ENCODE measurements at regions not wholly inside any gene's neighbourhood (a gene's known extent, or its start where the extent isn't known, plus 50 kb on each side); places are given as distances from the start of the nearest gene placed in this dataset.

GRCh38 chr7:52317921-52318320 lies 717.5 kb upstream of the POM121L12 start:
- no peak for TF ChIP-seq EZH2 (IDR thresholded peaks at IDR 0.05)
- TF ChIP-seq CTCF (IDR thresholded peaks at IDR 0.05) = no peak
- TF ChIP-seq EZH2phosphoT487 (IDR thresholded peaks at IDR 0.05) = no peak

All from neural progenitor cell (in vitro differentiated cells).